NCI-H1092 treated with DMSO at 0.1 percent for 48 hours (cell line): ENCODE measurements at regions not wholly inside any gene's neighbourhood (a gene's known extent, or its start where the extent isn't known, plus 50 kb on each side); places are given as distances from the start of the nearest gene placed in this dataset.

Experiments used
- DNase-seq: peaks from one replicate; lab custom pipeline; 2025; lab: John Stamatoyannopoulos, UW

- DNase-seq: no peak
These were observed 183.2 kb upstream of the ZRANB2 start for GRCh38 chr1:71264039-71264438.

- no peak for DNase-seq
These were observed 182.1 kb upstream of the ZRANB2 start for GRCh38 chr1:71262970-71263369.

DNA sequence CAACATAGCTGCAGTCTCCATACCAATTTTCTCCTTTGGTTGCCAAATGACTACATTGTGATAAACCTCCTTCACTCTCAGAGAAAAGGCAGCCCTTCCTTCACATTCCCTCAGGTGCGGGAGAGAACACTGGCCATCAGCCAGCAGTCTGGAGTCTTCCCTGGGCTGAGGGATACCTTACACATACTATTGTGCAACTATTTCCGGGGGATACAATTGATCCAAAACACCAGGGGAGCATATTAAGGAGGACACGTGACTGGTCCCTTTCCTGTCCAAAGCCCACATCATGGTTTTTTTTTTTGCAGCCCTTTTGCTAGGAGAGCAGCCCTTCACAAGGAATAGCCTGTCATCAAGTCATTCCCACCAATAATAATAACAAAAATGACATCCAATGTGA is 172.1 kb upstream of the ZRANB2 start:
- no peak for DNase-seq

GRCh38 chr1:71245246-71245645 is 164.4 kb upstream of the ZRANB2 start:
- DNase-seq: no peak

DNA sequence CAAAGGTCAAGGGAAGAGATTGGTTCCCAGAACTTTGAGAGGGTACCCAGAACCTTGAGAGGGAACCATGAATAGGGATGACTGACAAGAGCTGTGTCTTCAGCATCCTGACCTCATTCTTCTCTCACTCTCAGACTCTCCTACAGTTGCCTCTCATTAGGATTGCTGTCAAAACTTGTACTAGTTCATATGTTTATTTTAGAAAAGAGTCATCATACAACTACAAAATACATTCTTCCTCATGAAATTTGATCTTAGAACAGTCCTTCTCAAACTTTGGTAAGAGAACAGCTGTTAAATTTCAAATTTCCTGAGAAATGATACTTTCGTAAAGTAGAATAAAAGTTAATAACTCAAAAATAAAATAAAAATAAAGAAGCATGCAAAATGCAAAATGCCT is 161.4 kb upstream of the ZRANB2 start:
- DNase-seq: no peak

- no peak for DNase-seq
These were observed 159.8 kb upstream of the ZRANB2 start for GRCh38 chr1:71240656-71241055.

- no peak for DNase-seq
These were observed 155.7 kb upstream of the ZRANB2 start for GRCh38 chr1:71236503-71236902.

DNA sequence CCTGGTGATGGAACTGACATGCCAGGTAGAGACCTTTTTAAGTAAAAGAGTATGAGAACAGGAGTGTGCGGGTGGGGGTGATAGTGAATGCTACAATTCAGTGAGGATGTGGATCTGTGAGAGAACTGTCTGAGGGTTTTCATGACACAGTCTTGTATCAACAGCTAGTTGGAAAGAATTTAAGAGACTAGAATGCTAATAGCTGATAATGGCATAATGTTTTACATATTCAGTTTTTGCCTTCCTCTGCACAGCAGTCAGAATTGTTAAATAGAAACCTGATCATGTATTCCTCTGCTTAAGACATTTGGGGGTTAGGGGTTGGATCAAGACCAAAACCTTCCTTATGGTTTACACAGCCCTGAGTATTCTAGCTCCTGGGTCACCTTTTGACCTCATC is 152.8 kb upstream of the ZRANB2 start:
- no peak for DNase-seq

DNA sequence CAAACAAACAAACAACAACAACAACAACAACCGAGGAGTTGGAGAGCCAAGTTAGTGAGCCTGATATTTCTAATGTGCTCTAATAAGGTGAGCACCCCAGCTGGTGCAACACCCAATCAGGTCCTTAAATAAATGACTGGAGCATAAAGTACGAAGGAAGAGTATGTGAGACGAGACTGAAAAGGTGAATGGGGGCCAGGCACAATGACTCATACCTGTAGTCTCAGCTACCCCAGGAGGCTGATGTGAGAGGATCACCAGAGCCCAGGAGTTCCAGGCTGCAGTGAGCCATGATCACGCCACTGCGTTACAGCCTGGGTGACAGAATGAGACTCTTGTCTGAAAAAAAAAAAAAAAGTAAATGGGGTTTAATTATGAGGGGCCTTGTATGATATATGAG is 152.0 kb upstream of the ZRANB2 start:
- DNase-seq: no peak

GRCh38 chr1:71232166-71232763 is 151.4 kb upstream of the ZRANB2 start:
- no peak for DNase-seq

- no peak for DNase-seq
These were observed 150.9 kb upstream of the ZRANB2 start for GRCh38 chr1:71231751-71232150.

GRCh38 chr1:71228742-71229365 is 148.0 kb upstream of the ZRANB2 start:
- no peak for DNase-seq

- DNase-seq: no peak
These were observed 147.4 kb upstream of the ZRANB2 start for GRCh38 chr1:71228241-71228640.

DNA sequence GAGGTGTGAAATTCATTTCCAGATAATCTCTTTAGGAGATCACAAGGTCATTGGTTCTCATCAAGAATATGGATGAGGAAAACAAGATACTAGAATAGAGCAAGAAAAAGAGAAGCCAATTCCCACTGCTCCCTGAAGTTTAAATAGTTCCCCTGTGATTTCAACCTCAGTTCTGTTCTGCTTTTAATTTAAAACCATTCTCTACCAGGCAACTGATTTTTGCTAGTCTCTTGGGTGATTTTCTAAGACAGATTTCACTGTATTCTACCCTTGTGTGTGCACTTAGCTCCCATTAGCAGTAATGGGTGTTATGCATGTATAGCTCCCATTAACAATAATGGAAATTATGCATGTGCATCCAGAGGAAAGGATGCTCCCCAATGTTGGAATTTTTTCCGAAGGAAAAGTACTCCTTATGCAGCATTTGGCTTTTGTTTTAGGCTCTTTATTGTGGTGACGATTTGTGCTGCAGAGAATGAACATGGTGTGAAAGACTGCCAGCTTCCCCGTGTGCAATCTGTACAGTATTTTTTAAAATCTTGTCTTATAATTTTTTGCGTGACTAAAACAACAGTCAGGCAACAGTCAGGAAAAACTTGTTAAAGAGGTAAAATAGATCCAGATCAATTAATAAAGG is 144.0 kb upstream of the ZRANB2 start:
- DNase-seq: no peak

DNA sequence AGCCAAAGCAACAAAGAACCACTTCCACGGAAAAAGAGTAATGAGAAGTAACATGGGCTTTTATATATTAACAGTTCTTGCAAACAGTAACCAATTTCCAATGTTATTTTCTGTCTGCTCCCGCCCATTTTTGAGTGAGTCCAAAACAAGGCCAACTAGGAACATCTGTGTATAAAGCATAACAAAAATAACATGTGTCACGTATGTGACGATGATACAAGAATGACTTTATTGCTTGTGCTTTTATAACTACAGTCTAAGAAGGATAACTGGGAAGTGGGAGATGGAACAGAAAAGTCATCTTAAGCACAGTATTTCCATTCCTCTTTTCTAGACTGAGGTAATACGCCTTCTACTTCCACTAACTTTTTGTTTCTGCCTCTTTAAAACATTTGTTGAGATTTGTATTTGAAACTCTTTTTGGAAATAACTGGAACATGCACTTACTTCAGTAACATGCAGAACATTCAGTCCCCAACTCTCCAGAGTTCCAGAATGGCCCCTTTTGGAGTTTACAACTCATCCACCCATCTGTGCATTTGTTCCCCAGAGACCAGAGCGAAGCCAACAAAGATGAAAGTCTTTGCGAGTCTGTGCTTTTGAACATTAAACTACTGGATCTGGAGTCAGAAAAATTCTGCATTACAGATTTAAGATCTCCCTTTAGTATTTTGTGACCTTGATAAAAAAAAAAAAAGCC is 143.0 kb upstream of the ZRANB2 start:
- no peak for DNase-seq

DNA sequence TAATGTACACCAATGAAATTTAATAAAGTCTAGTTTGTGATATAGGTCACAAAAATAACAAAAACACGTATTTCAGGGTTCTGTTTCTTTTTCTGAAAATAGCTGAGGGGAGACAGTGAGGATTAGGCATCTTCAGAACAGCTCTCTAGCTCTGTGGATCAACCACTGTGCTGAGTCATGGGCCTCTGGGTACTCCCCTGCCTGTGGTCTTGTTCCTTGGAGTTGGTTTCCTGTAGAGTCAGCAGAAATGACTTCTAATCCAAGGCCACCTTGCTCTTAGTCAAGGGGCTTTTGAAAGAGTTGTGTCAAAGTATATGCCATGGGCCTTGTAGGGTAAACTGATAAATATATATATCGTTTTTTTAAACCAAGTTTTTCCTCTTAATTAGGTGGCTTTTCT is 141.8 kb upstream of the ZRANB2 start:
- DNase-seq: no peak

DNA sequence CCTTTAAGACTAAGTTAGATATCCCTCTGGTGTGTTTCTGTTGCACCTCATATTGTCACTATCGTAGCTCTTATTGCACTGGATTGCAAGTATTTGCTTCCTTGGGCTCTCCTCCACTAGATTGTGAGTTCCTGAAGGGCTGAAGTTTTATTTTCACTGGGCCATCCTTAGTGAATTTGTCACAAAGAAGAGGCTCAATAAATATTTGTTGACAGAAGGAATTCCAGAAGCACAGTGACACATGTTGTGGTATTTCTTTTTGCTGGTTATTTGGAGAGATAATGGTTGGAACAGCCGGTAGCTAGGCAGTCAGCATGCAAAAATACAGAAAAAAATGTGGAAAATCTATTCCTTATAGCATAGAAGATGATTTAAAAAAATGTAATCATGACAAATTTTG is 129.9 kb upstream of the ZRANB2 start:
- no peak for DNase-seq

- DNase-seq: no peak
These were observed 122.4 kb upstream of the ZRANB2 start for GRCh38 chr1:71203241-71203640.

DNA sequence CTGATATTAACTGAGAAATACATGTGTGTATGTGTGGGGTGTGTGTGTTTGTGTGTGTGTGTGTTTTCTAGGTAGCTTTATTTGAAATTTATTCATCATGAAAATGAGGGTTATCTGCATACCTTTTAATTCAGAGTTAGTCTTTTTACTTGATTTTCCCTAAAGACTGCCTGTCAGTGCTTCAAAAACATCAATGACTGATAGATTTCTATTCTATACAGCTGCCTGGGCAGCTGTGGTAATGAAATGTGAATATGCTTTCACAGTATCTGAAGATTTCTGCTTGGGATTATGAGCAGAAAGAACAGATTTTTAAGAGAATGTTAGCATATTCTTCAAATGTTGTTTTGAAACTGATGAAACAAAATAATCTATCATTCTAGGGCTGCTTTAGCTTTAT is 119.7 kb upstream of the ZRANB2 start:
- DNase-seq: no peak

DNA sequence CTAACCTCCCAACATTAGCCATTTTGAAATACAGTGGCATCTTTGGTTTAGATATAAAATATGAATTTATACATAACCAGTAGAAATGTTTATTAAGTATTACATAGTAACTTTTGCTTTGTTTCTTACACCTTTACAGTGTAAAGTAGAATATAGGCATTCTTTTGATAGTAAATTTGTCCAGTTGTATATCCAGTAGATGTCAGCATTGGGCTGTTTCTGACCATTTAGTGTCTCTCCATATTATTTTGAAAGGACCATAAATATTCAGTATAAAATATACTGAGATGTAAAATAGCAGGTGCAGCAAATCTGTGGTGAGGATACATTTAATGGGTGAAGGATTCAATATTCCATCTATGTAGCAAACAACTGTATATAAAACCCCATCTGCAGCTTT is 115.8 kb upstream of the ZRANB2 start:
- DNase-seq: peak; percentile 9

DNA sequence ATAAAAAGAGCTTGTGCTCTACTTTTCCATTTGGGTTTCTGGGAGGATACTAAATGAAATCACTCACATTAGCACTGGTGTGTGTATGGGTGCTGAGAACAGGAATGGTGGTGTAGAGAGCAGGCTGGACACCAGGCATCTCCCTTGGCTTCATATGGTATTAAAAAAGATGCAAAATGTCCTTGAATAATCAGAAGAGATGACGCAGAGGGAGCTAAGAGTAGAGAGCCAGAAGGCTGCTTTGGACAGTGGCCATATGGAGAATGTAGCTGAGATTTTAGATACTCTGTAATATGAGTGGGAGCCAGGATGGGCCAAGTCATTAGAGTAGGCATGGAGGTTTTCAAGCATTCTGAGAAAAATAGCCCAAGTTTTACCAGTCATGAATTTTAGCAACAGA is 112.3 kb upstream of the ZRANB2 start:
- DNase-seq: no peak

- DNase-seq: no peak
These were observed 110.7 kb upstream of the ZRANB2 start for GRCh38 chr1:71191520-71191919.

GRCh38 chr1:71190843-71191242 is 110.0 kb upstream of the ZRANB2 start:
- DNase-seq: no peak
